GM23338 (cell line): ENCODE measurements at regions not wholly inside any gene's neighbourhood (a gene's known extent, or its start where the extent isn't known, plus 50 kb on each side); places are given as distances from the start of the nearest gene placed in this dataset.

ENCODE experiments used
- ATAC-seq: fragments of 200-7000 bp; cut with Tn5 transposase; 3 replicates; pipeline ENCODE4 v1.9.1; 2020
- DNase-seq: peaks from one replicate; pipeline ENCODE4 v3.0.0-alpha.2; 2015; ENCODE audit warnings: low spot score
- H2AFZ ChIP-seq: fragments of 200-600 bp; sonication (generic); 2 replicates; pipeline ENCODE4 v1.8.0; 2016; ENCODE audit warnings: antibody characterized with exemption, mild to moderate bottlenecking, moderate library complexity
- H3F3A ChIP-seq: fragments of 200-600 bp; sonication (generic); replicated peaks from 2 replicates; pipeline ENCODE4 v1.8.0; 2017; ENCODE audit warnings: antibody characterized with exemption, mixed run types, low read depth
- H3K27ac ChIP-seq: fragments of 200-600 bp; sonication (generic); 2 replicates; pipeline ENCODE4 v1.6.1; 2016; ENCODE audit warnings: low read depth
- H3K27me3 ChIP-seq: fragments of 200-600 bp; sonication (generic); 2 replicates; pipeline ENCODE4 v1.8.0; 2016; ENCODE audit warnings: mild to moderate bottlenecking, mixed run types, moderate library complexity; ENCODE audit not compliant: insufficient read depth
- H3K36me3 ChIP-seq: fragments of 200-600 bp; sonication (generic); 2 replicates; pipeline ENCODE4 v1.8.0; 2016; ENCODE audit warnings: mild to moderate bottlenecking; ENCODE audit not compliant: insufficient read depth
- H3K4me1 ChIP-seq: fragments of 200-600 bp; sonication (generic); 2 replicates; pipeline ENCODE4 v1.8.0; 2016; ENCODE audit warnings: mild to moderate bottlenecking, moderate library complexity; ENCODE audit not compliant: insufficient read depth
- H3K4me2 ChIP-seq: fragments of 200-600 bp; sonication (generic); 2 replicates; pipeline ENCODE4 v1.7.1; 2017; ENCODE audit warnings: mixed run types
- H3K4me3 ChIP-seq: fragments of 200-600 bp; sonication (generic); 2 replicates; pipeline ENCODE4 v1.6.1; 2016; ENCODE audit warnings: mixed run types
- H3K79me2 ChIP-seq: fragments of 200-600 bp; sonication (generic); replicated peaks from 2 replicates; pipeline ENCODE4 v1.8.0; 2017; ENCODE audit warnings: mild to moderate bottlenecking; ENCODE audit not compliant: insufficient read depth
- H3K9me2 ChIP-seq: fragments of 200-600 bp; sonication (generic); 2 replicates; pipeline ENCODE4 v1.8.0; 2017; ENCODE audit not compliant: insufficient read depth
- H4K20me1 ChIP-seq: fragments of 200-600 bp; sonication (generic); replicated peaks from 2 replicates; pipeline ENCODE4 v1.8.0; 2017; ENCODE audit warnings: mild to moderate bottlenecking; ENCODE audit not compliant: insufficient read depth
- H3K27ac Mint-ChIP-seq: 2 replicates; pipeline ENCODE4 v1.8.0; 2020; ENCODE audit warnings: inconsistent platforms, mild to moderate bottlenecking, moderate library complexity, mixed read lengths
- H3K27me3 Mint-ChIP-seq: 3 replicates; pipeline ENCODE4 v1.8.0; 2022; ENCODE audit warnings: low read depth, mild to moderate bottlenecking, moderate library complexity, mixed read lengths, inconsistent platforms; ENCODE audit not compliant: insufficient read depth, poor library complexity
- H3K36me3 Mint-ChIP-seq: 3 replicates; pipeline ENCODE4 v1.8.0; 2021; ENCODE audit warnings: low read depth, mild to moderate bottlenecking, inconsistent platforms, moderate library complexity, mixed read lengths
- H3K4me1 Mint-ChIP-seq: 3 replicates; pipeline ENCODE4 v1.8.0; 2020; ENCODE audit warnings: mild to moderate bottlenecking, inconsistent platforms, mixed read lengths
- H3K4me3 Mint-ChIP-seq: 3 replicates; pipeline ENCODE4 v1.8.0; 2021; ENCODE audit warnings: moderate library complexity, mild to moderate bottlenecking, inconsistent platforms, mixed read lengths
- H3K9me3 Mint-ChIP-seq: 3 replicates; pipeline ENCODE4 v1.8.0; 2020; ENCODE audit warnings: moderate library complexity, mild to moderate bottlenecking, inconsistent platforms, mixed read lengths
- POLR2AphosphoS5 ChIP-seq: IDR thresholded peaks from 2 replicates; pipeline ENCODE4 v1.6.1; 2016; ENCODE audit warnings: antibody characterized with exemption, low read depth
- ZNF331 ChIP-seq: fragments of 250-450 bp; sonication (Bioruptor Pico); IDR thresholded peaks from 2 replicates; pipeline ENCODE4 v1.5.0; 2020; ENCODE audit warnings: low read depth, mild to moderate bottlenecking, moderate library complexity
- TF ChIP-seq, protein P1 (sequence below), 2 experiments: fragments of 200-600 bp in 1 of 2; sonication (generic) in 1 of 2; conservative IDR thresholded peaks; 2 replicates each; pipeline versions ENCODE4 v1.5.1 to v1.6.1; 2016 to 2017; ENCODE audit warnings: antibody characterized with exemption in 2 of 2, low read depth in 2 of 2, mild to moderate bottlenecking in 2 of 2, moderate library complexity in 1 of 2
- TF ChIP-seq, protein P2 (sequence below): fragments of 250-450 bp; sonication (Bioruptor Pico); IDR thresholded peaks from 2 replicates; pipeline ENCODE4 v1.5.0; 2020; ENCODE audit warnings: mild to moderate bottlenecking, moderate library complexity

DNA sequence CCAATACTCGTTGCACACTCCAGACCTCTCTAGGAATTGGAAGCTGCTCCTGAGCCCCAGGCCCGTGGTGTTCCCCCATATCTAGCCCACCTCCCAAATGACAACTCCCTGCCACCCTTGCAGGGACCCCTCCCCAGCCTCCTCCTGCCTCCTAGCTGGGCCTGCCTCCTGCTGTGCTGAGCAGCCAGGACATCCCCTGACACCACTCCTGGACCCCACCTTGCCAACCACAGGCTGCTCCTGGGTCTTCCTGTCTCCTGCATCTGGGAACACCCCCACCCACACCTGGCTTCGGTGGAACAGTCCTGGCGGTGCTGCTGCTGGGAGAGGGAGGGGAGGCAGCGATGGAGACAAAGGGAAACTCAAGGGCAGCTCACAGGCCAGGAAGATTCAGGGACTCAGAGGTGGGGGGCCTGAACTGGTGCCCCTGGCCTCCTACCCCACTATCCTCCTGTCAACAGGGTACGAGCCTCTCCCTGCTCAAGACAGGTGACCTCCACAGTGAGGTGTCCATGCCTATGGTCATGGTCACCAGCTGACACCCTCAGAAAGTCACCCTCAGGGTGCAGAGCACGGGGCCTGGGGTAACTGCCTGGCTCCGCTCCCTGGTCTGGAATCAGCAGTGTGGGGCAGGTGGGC is 81.2 kb downstream of the RIPK4 start:
- Mint-ChIP-seq H3K27ac (no peak overlapping the region), H3K4me1 (peaks cover 22% of the 10 kb centered on the region), H3K4me3 (no peak overlapping the region), H3K36me3 (no peaks in the 10 kb centered on the region), H3K27me3 (peaks cover 10% of the 10 kb centered on the region), H3K9me3 (no peaks in the 10 kb centered on the region; the same call in 1 of the 3 replicates)
- H3K4me1 ChIP-seq, result 0 out of 2 replicates have a peak, but pooled peaks cover 7% of the 10 kb centered on the region
- no peaks in the 10 kb centered on the region for H3K36me3 ChIP-seq
- TF ChIP-seq POLR2AphosphoS5 (no peak), ZNF331 (no peak)
- TF ChIP-seq, protein P1, sequence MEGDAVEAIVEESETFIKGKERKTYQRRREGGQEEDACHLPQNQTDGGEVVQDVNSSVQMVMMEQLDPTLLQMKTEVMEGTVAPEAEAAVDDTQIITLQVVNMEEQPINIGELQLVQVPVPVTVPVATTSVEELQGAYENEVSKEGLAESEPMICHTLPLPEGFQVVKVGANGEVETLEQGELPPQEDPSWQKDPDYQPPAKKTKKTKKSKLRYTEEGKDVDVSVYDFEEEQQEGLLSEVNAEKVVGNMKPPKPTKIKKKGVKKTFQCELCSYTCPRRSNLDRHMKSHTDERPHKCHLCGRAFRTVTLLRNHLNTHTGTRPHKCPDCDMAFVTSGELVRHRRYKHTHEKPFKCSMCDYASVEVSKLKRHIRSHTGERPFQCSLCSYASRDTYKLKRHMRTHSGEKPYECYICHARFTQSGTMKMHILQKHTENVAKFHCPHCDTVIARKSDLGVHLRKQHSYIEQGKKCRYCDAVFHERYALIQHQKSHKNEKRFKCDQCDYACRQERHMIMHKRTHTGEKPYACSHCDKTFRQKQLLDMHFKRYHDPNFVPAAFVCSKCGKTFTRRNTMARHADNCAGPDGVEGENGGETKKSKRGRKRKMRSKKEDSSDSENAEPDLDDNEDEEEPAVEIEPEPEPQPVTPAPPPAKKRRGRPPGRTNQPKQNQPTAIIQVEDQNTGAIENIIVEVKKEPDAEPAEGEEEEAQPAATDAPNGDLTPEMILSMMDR (conservative IDR thresholded peaks at IDR 0.05; ENCODE audit: low read depth in 2 of 2), result no peak
- TF ChIP-seq, protein P2, sequence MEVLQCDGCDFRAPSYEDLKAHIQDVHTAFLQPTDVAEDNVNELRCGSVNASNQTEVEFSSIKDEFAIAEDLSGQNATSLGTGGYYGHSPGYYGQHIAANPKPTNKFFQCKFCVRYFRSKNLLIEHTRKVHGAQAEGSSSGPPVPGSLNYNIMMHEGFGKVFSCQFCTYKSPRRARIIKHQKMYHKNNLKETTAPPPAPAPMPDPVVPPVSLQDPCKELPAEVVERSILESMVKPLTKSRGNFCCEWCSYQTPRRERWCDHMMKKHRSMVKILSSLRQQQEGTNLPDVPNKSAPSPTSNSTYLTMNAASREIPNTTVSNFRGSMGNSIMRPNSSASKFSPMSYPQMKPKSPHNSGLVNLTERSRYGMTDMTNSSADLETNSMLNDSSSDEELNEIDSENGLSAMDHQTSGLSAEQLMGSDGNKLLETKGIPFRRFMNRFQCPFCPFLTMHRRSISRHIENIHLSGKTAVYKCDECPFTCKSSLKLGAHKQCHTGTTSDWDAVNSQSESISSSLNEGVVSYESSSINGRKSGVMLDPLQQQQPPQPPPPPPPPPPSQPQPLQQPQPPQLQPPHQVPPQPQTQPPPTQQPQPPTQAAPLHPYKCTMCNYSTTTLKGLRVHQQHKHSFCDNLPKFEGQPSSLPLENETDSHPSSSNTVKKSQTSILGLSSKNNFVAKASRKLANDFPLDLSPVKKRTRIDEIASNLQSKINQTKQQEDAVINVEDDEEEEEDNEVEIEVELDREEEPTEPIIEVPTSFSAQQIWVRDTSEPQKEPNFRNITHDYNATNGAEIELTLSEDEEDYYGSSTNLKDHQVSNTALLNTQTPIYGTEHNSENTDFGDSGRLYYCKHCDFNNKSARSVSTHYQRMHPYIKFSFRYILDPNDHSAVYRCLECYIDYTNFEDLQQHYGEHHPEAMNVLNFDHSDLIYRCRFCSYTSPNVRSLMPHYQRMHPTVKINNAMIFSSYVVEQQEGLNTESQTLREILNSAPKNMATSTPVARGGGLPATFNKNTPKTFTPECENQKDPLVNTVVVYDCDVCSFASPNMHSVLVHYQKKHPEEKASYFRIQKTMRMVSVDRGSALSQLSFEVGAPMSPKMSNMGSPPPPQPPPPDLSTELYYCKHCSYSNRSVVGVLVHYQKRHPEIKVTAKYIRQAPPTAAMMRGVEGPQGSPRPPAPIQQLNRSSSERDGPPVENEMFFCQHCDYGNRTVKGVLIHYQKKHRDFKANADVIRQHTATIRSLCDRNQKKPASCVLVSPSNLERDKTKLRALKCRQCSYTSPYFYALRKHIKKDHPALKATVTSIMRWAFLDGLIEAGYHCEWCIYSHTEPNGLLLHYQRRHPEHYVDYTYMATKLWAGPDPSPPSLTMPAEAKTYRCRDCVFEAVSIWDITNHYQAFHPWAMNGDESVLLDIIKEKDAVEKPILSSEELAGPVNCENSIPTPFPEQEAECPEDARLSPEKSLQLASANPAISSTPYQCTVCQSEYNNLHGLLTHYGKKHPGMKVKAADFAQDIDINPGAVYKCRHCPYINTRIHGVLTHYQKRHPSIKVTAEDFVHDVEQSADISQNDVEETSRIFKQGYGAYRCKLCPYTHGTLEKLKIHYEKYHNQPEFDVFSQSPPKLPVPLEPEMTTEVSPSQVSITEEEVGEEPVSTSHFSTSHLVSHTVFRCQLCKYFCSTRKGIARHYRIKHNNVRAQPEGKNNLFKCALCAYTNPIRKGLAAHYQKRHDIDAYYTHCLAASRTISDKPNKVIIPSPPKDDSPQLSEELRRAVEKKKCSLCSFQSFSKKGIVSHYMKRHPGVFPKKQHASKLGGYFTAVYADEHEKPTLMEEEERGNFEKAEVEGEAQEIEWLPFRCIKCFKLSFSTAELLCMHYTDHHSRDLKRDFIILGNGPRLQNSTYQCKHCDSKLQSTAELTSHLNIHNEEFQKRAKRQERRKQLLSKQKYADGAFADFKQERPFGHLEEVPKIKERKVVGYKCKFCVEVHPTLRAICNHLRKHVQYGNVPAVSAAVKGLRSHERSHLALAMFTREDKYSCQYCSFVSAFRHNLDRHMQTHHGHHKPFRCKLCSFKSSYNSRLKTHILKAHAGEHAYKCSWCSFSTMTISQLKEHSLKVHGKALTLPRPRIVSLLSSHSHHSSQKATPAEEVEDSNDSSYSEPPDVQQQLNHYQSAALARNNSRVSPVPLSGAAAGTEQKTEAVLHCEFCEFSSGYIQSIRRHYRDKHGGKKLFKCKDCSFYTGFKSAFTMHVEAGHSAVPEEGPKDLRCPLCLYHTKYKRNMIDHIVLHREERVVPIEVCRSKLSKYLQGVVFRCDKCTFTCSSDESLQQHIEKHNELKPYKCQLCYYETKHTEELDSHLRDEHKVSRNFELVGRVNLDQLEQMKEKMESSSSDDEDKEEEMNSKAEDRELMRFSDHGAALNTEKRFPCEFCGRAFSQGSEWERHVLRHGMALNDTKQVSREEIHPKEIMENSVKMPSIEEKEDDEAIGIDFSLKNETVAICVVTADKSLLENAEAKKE, result no peak
- H3K27ac ChIP-seq, result no peak overlapping the region
- no peaks in the 10 kb centered on the region for H4K20me1 ChIP-seq
- no peaks in the 10 kb centered on the region for H3K27me3 ChIP-seq
- no peak for DNase-seq
- no peak for ATAC-seq
- no peaks in the 10 kb centered on the region for H3K9me2 ChIP-seq
- H2AFZ ChIP-seq, result no peak overlapping the region
- no peak overlapping the region for H3K4me2 ChIP-seq
- H3F3A ChIP-seq, result no peaks in the 10 kb centered on the region
- no peak overlapping the region for H3K4me3 ChIP-seq
- H3K79me2 ChIP-seq, result no peaks in the 10 kb centered on the region
